ENCODE measurements at regions not wholly inside any gene's neighbourhood (a gene's known extent, or its start where the extent isn't known, plus 50 kb on each side); places are given as distances from the start of the nearest gene placed in this dataset.
A peak's percentile ranks its signal among the peaks of the same experiment; 100 is the strongest.
"Not testable (repeated sequence)": the region's sequence is repeated elsewhere in the genome, so short reads cannot be mapped to it uniquely, and the experiment has no call there.

DNA sequence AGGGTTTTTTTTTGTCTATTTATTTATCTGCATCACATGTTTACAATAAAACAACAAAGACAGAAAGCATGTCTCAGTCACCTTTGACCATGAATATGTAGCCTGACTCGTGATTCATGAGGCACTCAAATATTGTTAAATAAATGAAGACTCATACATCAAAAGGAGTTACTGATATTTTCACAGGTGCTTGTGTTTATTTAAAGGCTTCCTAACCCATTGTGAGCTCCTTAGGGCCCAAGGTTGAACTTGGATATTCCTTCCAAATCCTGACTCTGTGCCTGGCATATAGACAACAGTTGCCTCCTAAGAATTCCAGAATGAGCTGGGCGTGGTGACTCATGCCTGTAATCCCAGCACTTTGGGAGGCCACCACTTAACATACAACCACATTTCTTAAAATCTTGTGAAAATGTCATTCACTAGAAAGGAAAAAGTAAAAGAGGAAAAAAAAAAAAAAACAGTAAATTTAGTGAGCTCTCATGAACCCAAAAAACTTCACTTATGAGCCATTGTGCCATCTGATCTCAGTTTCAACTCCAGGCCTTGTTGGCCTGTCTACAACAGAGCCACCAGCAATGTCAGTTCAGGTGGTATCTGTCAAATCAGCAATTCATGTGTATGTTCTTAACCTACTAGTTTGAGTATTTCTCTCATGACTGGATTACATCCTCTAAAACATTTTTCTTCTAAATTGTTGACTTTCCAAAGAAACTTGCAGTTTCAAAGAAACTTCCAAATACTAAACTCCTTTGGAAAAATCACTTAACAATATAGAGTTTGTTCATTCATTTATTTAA lies 162.7 kb upstream of the MARCKS start:
- no peak for DNase-seq

- DNase-seq = no peak
Measured at GRCh38 chr6:113695516-113695915, 161.6 kb upstream of the MARCKS start.

GRCh38 chr6:113696960-113697359 lies 160.2 kb upstream of the MARCKS start:
- no peak for DNase-seq

DNA sequence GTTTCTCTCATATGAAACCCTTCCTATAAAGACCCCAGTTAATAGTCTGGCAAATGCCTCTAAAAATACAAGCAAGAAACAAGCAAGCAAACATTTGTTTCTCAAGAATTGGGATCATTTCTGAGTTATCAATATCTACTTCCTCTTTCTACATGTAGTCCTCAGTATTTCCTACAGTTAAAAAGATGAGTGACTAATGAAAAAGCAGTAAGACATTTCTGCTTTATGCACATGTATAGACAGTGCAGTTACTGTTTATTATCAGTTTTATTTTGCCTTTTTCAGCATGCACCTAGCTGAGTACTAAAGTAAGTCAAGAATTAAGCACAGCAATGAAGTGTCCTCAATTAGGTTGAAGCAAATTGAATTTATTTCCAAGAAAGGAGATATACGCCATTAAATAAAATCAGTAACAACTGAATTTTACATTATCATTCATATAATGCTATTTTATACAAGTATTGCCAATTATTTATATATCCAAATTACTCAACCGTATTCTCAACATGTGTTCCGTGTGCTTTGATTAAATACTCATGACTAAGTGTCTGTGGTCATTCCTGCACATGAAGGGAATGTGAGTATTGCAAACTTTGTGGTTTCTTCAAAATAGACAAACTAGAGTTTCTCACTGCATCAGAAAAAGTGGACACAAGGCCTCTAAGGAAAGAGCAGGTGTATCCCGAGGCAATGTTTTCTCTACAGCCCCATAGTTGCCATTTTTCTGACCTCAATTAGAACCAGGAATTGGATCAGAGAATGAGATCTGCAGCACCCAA lies 159.3 kb upstream of the MARCKS start:
- DNase-seq = no peak

DNA sequence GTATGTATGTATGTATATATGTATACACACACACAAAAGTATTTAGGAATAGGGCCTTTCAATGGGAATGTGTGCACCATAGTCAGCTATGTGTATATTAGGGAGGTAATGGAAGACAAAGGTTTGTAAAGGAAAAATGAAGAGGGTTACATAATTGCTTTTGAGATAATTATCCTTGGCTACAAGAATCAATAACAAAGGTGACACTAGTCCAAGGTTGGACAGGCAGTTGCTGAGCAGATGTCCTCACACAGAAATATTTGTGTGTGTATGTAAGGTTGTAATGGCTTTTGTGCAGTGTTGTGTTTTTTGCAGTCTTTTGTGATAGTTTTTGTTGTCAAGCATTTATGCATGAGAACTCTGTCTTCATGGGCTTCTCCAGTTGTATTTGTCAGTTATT lies 157.9 kb upstream of the MARCKS start:
- no peak for DNase-seq

DNA sequence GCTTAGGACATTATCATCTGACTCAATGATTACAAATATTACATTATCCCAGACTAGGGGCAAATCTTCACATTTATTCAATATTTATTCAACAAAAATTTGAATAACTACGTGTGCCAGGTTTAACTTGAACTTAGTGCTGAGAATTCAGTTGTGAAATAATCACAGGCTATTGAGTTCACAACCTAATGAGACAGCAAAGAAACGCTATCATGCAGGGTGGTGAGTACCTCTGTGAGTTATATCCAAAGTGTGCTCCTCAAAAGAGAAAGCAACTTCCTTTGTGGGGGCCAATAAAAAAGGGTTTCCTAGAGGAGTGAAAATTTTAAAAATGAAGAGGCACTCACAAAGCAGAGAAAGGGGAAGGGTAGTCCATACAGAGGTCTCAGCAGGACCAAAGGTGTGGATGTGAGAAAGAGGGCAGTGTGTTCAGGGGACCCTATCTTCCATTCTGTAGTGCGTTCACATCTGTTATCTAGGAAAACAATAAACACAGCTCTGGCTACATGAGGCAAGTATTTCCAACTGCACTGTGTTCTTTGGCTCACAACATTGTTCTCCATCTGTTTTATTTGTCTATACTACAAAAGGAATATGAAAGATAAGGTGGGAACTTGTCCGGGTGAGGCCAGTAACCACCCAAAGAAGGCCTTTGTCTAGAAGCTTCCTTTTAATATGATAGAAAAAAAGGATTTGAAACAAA lies 155.4 kb upstream of the MARCKS start:
- DNase-seq = no peak

DNA sequence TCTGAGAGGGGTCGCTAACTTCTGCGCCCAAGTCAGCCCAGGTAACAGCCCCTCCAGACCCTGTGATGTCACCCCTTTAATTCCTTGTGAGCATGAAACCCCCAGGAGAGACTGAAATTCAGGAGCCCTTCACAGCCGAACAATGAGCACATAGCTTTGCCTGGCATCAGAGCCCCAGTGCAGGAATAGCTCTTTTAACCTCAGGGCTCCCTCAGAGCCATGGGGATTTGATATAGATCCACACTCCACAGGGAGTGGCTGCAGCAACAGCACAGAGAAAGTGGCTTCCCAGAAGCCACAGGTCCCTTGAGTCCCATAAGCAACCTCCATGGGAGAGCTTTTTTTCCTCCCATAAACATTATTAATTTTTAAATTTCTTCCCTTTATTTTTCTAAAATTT lies 150.0 kb upstream of the MARCKS start:
- no peak for DNase-seq

- DNase-seq = no peak
Measured at GRCh38 chr6:113709936-113710509, 147.1 kb upstream of the MARCKS start.

GRCh38 chr6:113713665-113714064 lies 143.5 kb upstream of the MARCKS start:
- DNase-seq = no peak

- no peak for DNase-seq
Measured at GRCh38 chr6:113718588-113718987, 138.6 kb upstream of the MARCKS start.

DNA sequence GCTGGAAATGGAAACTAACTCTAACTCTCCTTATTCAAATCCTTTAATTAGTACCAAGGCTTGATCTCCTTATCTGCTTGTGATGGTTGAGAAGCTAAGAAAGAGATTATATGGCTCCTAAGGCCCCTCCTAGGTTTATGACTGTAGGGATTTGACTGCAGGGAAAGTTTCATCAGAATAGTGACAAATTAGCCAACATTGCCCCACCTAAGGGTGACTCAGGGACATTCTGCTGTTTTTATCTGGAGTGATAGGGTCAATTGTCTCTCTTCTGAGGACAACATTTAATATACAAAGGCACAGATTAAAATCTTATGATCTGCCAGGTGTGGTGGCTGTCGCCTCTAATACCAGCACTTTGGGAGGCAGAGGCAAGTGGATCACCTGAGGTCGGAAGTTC lies 138.1 kb upstream of the MARCKS start:
- no peak for DNase-seq

DNA sequence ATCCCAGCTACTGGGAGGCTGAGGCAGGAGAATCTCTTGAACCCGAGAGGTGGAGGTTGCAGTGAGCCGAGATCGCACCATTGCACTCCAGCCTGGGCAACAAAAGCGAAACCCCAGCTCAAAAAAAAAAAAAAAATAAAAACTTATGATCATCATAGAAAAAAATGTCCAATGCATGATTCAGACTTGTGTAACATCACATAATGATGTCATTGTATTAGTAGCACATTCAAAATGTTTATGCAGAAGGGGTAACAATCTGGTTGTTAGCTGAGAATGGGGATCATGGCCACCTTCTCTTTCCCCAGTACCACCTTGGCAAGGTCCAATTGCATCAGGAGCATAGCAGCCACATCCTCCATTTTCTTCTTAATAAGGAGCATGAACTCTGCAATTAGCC lies 137.6 kb upstream of the MARCKS start:
- DNase-seq = no peak

DNA sequence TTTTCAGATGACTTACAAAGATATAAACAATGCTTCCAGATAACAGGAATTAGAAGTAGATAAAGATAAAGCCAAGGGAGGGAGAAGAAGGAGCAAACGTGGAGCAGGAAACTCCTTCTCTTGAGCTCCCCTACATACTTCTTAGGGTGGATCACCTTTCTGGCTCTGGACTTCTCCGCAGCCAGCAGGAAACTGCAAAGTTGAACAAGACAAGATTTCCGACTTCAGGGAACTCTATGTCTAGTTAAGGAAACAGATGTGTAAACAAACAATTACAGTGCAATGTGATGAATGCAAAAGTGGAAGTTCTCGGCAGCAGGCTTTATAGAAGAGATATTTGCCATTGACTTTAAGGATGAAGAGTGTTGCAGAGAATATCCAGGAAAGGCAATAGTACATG lies 134.0 kb upstream of the MARCKS start:
- DNase-seq = no peak

DNA sequence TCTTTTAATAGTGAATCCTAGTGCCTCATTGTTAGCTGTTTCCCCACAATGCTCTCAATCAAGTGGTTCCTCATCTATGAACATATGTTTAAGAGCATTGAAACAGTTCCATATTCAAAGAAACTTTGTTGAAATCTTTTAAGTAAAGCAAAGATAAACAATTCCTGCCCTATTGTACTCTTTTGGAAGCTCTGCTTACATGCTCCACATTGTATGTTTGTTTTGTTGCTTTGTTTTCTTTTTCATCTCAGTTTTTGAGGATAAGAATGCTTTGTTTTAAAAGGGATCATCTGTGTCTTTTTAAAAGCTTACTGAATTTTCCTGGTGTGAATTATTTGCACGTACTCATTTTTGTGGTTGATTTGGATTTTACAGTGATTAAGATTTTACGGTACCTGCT lies 132.2 kb upstream of the MARCKS start:
- DNase-seq = not testable (repeated sequence)

GRCh38 chr6:113731541-113731940 lies 125.6 kb upstream of the MARCKS start:
- DNase-seq = no peak

DNA sequence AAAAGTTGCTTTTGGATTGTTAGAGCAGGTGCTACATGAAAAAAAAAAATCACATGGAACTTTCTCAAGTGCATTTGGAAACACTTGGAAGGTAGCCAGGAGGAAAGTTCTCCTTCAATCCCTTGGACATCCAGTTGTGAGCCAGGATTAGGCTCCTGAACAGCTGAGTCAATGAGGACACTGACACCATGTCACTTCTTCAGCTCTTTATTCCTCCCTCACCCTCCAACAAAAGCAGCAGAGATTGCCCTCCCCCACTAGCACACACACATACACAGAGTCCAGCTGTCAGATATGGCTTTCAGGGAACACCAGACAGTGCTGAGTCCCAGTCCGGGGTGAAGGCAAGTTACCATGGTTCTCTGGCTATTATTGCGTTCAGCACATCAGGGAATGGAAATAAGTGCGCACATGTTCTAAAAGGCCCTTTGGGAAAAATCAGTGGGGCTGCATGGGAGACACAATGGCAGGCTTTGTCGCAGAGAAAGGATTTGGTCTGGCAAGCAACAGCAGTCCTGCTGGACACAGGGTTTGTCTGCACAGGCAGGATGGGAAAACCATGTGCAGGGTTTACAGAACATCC lies 124.7 kb upstream of the MARCKS start:
- DNase-seq = peak; percentile 88

- no peak for DNase-seq
Measured at GRCh38 chr6:113733381-113733780, 123.8 kb upstream of the MARCKS start.

- DNase-seq = no peak
Measured at GRCh38 chr6:113734982-113735381, 122.2 kb upstream of the MARCKS start.

DNA sequence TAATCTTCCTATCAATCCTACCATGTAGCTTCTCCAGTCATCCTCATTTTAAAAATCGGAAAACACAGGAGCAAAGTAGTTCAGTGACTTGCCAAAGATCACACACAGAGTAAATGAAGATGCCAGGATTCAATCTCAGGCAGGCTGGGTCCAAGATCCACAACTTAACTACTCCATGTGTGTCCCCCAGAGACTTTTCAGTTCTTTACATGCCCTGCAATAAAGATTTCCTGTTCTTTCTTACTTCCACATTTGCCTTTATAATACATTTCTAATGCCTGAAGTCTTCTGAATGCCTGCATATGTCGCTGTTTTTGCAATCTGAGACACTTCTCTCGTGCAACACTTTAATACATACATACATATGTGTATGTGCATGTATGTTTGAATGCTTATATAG lies 121.7 kb upstream of the MARCKS start:
- DNase-seq = no peak

DNA sequence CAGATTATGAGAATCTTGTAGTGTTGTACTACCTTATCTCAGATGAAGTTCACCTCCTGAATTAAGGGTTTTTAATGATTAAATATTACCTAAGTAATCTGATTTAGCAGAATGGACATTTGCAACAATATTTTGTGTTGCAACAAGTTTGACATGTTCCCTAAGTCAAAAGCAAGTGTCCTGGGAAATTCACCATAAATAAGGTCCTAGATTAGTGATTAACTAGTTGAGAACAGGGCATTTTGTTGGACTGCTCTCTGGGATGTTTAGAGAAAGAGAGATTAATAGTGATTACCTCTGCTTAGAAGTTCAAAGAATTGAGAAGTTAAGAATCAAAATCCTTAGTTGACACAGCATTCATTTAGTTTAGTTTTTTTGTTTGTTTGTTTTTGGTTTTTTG lies 120.2 kb upstream of the MARCKS start:
- no peak for DNase-seq

GRCh38 chr6:113739041-113739655 lies 118.0 kb upstream of the MARCKS start:
- no peak for DNase-seq

DNA sequence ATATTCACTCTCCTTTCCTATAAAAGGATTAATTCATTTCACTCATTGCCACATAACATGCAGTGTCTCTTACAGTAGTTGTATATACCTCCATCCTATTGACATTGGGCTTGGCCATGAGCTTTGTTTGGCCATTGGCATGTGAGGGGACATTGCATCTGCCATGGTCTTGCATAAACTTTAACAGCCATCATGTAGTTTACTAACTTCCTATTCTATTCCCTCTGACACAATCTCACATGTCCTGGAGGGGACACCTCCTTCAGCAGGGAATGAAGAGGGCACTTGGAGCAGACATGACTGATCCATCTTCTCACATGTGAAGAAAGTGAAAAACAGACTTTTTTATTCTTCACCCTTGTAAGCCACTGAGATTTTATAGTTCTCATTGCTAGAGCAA lies 115.5 kb upstream of the MARCKS start:
- no peak for DNase-seq

DNA sequence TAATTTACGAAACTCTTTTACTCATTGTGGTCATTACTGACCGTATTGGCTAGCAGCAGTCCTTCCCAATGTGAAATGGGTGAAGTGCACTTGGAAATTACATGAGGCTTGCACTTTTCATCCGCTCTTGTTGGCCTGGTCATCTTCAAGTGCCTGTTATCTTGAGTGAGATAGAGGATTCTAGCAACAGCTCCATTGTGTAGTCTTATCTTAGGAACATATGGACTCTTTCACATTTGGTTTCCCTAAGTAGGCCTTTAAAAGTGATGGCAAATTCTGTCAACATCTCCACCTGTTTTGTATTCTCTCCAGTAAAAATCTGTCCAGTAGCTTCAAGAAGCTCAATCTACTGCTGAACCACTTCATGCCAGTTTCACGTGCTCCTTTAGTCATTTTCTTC lies 114.8 kb upstream of the MARCKS start:
- no peak for DNase-seq
